Right cardiac atrium (tissue), 5 donors: ENCODE measurements at regions not wholly inside any gene's neighbourhood (a gene's known extent, or its start where the extent isn't known, plus 50 kb on each side); places are given as distances from the start of the nearest gene placed in this dataset.
"Not testable (repeated sequence)": the region's sequence is repeated elsewhere in the genome, so short reads cannot be mapped to it uniquely, and the experiment has no call there.

Experiments used
- ATAC-seq, 2 donors: fragments of 200-7000 bp; cut with Tn5 transposase; one replicate each; pipeline versions ENCODE4 v1.8.0 to v1.9.1; 2020; ENCODE audit warnings: moderate library complexity in 2 of 2, mild to moderate bottlenecking in 1 of 2
- DNase-seq, 3 donors: peaks; one replicate each; pipeline ENCODE4 v3.0.0-alpha.2; 2020
- H3K27ac ChIP-seq: one replicate; pipeline ENCODE4 v1.5.1; 2013; ENCODE audit warnings: mild to moderate bottlenecking, low read length, control low read depth, moderate library complexity
- H3K27me3 ChIP-seq: one replicate; pipeline ENCODE4 v1.6.1; 2013; ENCODE audit not compliant: control insufficient read depth, insufficient read depth
- H3K4me1 ChIP-seq: one replicate; pipeline ENCODE4 v1.6.1; 2013; ENCODE audit warnings: low read length; ENCODE audit not compliant: control insufficient read depth, insufficient read depth
- H3K4me3 ChIP-seq: one replicate; pipeline ENCODE4 v1.5.1; 2013; ENCODE audit warnings: low read length, control low read depth
- H3K9me3 ChIP-seq: one replicate; pipeline ENCODE4 v1.6.1; 2013; ENCODE audit warnings: low read length; ENCODE audit not compliant: control insufficient read depth
- WGBS: extraction: QIAGEN DNeasy Blood & Tissue Kit; methylation state at CpG from one replicate; pipeline ENCODE4 v1.1.7; 2013; 5-methylcytosine and 5-hydroxymethylcytosine counted together
- intact Hi-C, 4 donors: fragments of 100-400 bp; cut with DNase I; formaldehyde crosslinking; loops; one replicate each; pipeline versions ENCODE4 v1.11.0 to v1.14.0; 2022 to 2023
- donor health status: healthy with polysubstance abuse.
- donor health status: DM: no; HTN: yes; CAD: no.
- donor health status: DM: no; HTN: no; CAD: no.
- donor health status: DM: no; HTN: yes; CAD: no; lungs with severe emphysema.
- donor health status: DM: yes; HTN: yes; CAD: no.

DNA sequence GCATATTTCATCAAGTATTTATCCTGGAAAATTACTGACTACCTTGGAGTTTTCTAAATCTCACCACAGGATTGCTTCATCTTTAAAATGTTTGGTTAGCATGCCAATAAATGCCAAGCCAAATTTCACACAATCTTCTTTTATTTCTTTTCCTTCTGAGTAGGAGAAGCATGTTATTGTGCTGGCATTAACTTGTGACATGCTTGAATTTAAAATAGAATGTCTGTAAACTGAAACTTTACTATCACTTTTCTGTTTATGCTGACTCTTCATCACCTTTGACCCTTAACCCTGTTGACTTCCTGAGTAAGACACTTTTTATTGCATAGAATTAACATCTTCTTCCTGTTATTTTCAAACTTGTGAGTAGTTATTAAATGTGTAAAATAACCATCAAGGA is 56.2 kb upstream of the LRRTM4 start:
- no peaks in the 10 kb centered on the region for H3K9me3 ChIP-seq
- no peak overlapping the region for H3K4me3 ChIP-seq
- H3K27me3 ChIP-seq: no peaks in the 10 kb centered on the region
- intact Hi-C loops: no loop called here
- ATAC-seq: no peak
- no peak for DNase-seq
- no peaks in the 10 kb centered on the region for H3K4me1 ChIP-seq
- no peak overlapping the region for H3K27ac ChIP-seq

DNA sequence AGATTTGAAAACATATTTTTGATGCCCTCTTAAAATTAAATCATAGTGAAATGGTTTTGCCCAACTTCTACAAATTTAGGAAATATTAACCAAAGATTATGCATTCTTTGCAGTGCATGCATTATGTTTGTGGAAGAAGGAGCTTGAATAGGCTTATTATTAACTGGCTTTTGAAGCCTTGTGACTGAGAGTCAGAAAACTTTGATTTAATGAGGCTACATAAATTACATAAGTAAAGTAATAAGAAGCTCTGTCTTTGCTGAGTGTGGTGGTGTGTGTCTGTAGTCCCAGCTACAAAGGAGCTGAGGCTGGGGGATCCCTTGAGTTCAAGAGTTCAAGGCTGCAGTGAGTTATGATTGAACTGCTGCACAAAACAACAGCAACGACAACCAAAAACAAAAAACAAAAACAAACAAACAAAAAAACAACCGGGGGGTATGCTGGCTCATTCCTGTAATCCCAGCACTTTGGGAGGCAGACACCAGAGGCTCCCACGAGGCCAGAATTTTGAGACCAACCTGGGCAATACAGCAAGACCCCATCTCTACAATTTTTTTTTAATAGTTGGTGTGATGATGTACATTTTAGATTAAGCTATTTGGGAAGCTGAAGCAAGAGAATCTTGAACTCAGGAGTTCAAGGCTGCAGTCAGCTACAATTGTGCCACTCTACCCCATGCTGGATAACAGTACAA is 57.0 kb upstream of the LRRTM4 start:
- Histone ChIP-seq H3K4me3 (no peak overlapping the region), H3K9me3 (no peaks in the 10 kb centered on the region), H3K4me1 (no peaks in the 10 kb centered on the region), H3K27ac (no peak overlapping the region), H3K27me3 (no peaks in the 10 kb centered on the region)
- ATAC-seq: no peak
- DNase-seq: no peak
- intact Hi-C loops: no loop called here
- WGBS: 69% methylated on average over 3 of the region's 3 CpGs

DNA sequence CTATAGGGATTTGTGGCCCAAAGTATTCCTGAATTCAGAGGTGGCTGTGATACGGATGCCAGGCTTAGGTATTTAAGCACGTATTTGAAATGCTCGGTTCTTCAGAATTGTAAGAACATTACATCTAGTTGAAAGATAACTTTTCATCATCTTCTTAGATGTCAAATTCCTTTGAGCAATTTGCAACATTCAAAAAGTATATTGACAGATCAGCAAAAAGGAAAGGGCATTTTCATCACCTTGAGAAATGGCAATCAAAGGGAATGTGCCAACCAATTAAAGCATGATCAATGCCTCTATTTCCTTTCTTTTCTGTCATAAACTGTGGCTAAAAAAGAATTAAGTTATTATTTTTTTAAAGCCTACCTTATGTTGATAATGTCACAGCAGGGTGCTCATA is 66.3 kb upstream of the LRRTM4 start:
- 81% methylated on average over 3 of the region's 3 CpGs for WGBS
- intact Hi-C loops: no loop called here

DNA sequence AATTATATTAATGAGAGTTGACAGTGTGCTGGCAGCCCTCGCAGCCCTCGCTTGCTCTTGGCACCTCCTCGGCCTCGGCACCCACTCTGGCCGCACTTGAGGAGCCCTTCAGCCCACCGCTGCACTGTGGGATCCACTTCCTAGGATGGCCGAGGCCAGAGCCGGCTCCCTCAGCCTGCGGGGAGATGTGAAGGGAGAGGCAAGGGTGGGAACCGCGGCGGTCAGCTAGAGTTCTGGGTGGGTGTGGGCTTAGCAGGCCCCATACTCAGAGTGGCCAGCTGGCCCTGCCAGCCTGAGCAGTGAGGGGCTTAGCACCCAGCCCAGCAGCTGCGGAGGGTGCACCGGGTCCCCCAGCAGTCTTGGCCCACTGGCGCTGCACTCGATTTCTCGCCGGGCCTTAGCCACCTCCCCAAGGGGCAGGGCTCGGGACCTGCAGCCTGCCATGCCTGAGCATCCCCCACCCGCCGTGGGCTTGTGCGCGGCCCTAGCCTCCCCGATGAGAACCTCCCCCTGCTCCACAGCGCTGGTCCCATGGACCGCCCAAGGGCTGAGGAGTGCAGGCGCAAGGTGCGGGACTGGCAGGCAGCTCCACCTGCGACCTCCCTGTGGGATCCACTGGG is 68.2 kb upstream of the LRRTM4 start:
- WGBS: 94% methylated on average over 29 of the region's 29 CpGs
- intact Hi-C loops: no loop called here
- no peak for ATAC-seq

More for the DNA sequence above, 66.3 kb upstream of the LRRTM4 start:
- no peak overlapping the region for H3K4me3 ChIP-seq
- no peak for DNase-seq
- H3K27ac ChIP-seq: no peak overlapping the region
- no peaks in the 10 kb centered on the region for H3K27me3 ChIP-seq
- no peaks in the 10 kb centered on the region for H3K4me1 ChIP-seq
- H3K9me3 ChIP-seq: no peaks in the 10 kb centered on the region
- no peak for ATAC-seq

DNA sequence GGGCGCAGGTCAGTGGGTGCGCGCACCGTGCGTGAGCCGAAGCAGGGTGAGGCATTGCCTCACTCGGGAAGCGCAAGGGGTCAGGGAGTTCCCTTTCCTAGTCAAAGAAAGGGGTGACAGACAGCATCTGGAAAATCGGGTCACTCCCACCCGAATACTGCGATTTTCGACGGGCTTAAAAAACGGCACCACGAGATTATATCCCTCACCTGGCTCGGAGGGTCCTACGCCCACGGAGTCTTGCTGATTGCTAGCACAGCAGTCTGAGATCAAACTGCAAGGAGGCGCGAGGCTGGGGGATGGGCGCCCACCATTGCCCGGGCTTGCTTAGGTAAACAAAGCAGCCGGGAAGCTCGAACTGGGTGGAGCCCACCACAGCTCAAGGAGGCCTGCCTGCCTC is 70.8 kb upstream of the LRRTM4 start:
- H3K9me3 ChIP-seq, ATAC-seq, H3K27ac ChIP-seq, H3K4me3 ChIP-seq, intact Hi-C loops, H3K27me3 ChIP-seq, H3K4me1 ChIP-seq: not testable (repeated sequence)
- WGBS: 80% methylated on average over 20 of the region's 24 CpGs
- DNase-seq: peak in 1 of 3 donors; percentile 13

More for the DNA sequence above, 68.2 kb upstream of the LRRTM4 start:
- H3K27ac ChIP-seq: no peak overlapping the region
- peak in 1 of 3 donors; percentile 45 for DNase-seq
- H3K4me3 ChIP-seq: no peak overlapping the region
- H3K27me3 ChIP-seq: no peaks in the 10 kb centered on the region
- no peaks in the 10 kb centered on the region for H3K4me1 ChIP-seq
- H3K9me3 ChIP-seq: no peaks in the 10 kb centered on the region

DNA sequence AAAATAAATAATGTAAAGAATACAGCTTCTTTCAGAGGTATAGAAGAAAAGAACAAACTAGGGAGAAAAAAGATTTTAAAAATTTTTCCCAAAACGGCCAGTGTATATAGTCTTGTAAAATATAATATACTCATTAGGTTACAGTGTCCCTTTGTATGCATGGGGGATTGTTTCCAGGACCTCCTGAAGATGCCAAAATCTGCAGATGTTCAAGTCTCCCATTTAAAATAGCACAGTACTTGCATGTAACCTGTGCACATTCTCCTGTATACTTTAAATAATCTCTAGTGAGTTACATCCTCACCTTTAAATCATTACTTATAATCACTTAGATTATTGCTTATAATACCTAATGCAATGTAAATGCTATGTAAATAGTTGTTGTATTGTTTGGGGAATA is 80.6 kb upstream of the LRRTM4 start:
- no peak overlapping the region for H3K27ac ChIP-seq
- no peaks in the 10 kb centered on the region for H3K27me3 ChIP-seq
- DNase-seq (no peak), ATAC-seq (no peak)
- H3K4me1 ChIP-seq: no peaks in the 10 kb centered on the region
- no peaks in the 10 kb centered on the region for H3K9me3 ChIP-seq
- intact Hi-C loops: no loop called here
- 30% methylated on average over 1 of the region's 1 CpG for WGBS
- H3K4me3 ChIP-seq: no peak overlapping the region

DNA sequence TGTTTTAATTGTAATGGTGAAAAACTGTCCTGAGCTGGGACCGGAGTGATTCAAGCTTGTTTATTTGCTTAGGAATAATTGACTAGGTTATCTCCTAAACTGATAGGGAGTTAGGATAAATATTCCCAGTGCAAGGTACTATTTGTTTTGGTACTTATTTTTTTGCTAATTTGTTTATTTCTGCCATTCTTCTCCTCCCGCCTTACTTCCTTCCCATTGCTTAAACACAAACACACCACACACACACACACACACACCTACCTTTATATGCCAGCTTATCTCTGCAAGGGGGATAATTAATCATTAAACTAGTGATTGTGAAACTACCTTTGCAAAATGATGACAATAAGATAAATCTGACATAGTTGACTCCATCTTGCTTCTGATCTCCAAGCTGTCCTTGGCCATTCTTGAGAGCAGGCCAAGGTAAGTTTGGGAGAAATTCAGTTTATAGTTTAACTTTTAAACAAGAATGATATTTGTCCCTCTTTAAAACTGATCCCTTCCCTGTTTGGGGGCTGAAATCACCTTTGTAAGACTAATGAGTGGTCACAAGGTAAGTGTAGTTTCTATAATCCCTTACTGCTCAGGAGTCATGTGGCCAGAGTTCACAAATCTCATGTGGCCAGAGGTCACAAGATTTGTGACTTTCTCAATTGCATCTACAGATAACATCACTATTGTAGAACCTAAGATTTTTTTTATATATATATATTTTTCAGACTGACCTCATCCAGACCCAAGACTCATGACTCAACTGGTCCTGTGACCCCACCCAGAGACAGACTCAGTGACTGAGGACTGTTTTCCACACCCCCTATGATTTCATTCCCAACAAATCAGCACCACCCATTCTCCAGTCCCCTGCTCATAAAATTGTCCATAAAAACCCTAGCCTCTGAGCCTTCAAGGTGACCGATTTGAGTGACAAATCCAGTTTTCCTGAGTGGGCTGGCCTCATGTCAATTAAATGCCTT is 83.1 kb upstream of the LRRTM4 start:
- Histone ChIP-seq H3K4me3 (no peak overlapping the region), H3K27ac (no peak overlapping the region), H3K27me3 (no peaks in the 10 kb centered on the region), H3K9me3 (no peaks in the 10 kb centered on the region), H3K4me1 (no peaks in the 10 kb centered on the region)
- ATAC-seq (no peak), DNase-seq (no peak)
- WGBS: 64% methylated on average over 3 of the region's 3 CpGs
- intact Hi-C loops: no loop called here

DNA sequence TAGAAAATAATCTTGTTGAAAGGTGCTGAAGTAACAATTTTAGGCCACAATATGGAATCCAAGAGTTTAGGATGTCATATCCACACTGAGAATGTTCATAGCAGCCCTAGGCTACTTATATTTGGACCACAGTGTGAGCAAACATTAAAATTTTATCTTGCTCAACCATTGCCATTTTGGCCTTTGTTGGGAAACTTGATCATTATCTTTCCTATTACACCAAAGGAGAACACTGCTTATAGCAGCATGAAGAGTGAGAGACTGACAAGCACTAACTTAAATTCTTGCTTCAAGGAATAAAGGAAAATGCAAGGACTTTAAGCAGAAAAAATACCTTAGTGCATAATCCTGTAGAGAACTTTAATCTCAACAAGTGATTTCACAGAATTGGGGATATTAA is 86.3 kb upstream of the LRRTM4 start:
- Histone ChIP-seq H3K9me3 (no peaks in the 10 kb centered on the region), H3K27me3 (no peaks in the 10 kb centered on the region), H3K4me3 (no peak overlapping the region), H3K27ac (no peak overlapping the region), H3K4me1 (no peaks in the 10 kb centered on the region)
- intact Hi-C loops: no loop called here
- no peak for ATAC-seq
- DNase-seq: no peak

DNA sequence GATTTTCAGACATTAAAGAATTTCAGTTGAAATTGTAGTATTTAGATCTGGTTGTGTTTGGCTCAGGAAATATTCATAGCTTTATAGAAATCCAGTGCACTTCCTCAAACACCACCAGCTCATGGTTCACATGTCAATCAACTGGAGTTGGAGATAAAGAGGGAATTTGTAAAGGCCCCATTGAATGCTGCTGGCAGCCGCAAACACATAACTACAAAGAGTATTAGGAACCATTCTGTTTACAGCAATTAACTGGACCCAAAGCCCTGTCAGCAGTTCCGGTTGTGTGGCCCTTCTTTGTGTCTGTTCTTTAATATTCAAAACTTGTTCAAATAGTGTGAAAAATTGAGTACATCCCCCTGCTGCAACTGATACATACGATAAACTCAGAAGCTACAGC is 107.4 kb upstream of the LRRTM4 start:
- intact Hi-C loops: no loop called here
- Histone ChIP-seq H3K9me3 (no peaks in the 10 kb centered on the region), H3K4me1 (no peaks in the 10 kb centered on the region), H3K27ac (no peak overlapping the region), H3K4me3 (no peak overlapping the region), H3K27me3 (no peaks in the 10 kb centered on the region)
- 17% methylated on average over 3 of the region's 3 CpGs for WGBS
- no peak for DNase-seq
- no peak for ATAC-seq

DNA sequence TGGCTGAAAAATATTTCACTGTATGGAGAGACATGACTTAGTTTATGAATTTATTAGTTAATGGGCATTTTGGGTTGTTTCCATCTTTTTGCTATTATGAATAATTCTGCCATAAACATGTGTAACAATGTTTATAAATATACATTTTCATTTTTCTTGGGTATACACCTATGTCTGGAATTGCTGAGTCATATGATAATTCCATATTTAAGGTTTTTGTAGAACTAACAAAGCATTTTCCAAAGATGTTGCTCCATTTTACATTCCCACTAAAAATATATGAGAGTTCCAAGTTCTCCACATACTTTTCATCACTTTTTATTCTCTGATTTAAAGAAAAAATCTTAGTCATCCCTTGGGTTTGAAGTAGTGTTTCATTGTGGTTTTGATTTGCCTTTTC is 108.8 kb upstream of the LRRTM4 start:
- Histone ChIP-seq H3K4me3 (no peak overlapping the region), H3K4me1 (no peaks in the 10 kb centered on the region), H3K27ac (no peak overlapping the region), H3K9me3 (no peaks in the 10 kb centered on the region), H3K27me3 (no peaks in the 10 kb centered on the region)
- ATAC-seq (no peak), DNase-seq (no peak)
- intact Hi-C loops: no loop called here

DNA sequence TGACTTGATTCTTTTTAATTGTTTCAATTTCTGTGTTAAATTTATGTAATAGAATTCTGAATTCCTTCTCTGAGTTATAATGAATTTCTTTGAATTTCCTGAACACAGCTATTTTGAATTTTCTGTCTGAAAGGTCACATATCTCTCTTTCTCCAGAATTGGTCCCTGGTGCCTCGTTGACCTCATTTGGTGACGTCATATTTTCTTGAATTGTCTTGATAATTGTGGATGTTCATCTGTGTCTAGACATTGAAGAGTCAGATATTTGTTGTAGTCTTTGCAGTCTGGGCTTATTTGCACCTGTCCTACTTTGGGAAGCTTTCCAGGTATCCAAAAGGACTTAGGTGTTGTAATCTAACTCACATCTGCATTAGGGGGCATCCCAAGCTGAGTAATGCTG is 111.4 kb upstream of the LRRTM4 start:
- Histone ChIP-seq H3K27me3 (no peaks in the 10 kb centered on the region), H3K9me3 (no peaks in the 10 kb centered on the region), H3K27ac (no peak overlapping the region), H3K4me1 (no peaks in the 10 kb centered on the region), H3K4me3 (no peak overlapping the region)
- ATAC-seq: no peak
- no peak for DNase-seq
- intact Hi-C loops: no loop called here
- WGBS: 72% methylated on average over 2 of the region's 2 CpGs
